ENCODE measurements at regions not wholly inside any gene's neighbourhood (a gene's known extent, or its start where the extent isn't known, plus 50 kb on each side); places are given as distances from the start of the nearest gene placed in this dataset.

DNA sequence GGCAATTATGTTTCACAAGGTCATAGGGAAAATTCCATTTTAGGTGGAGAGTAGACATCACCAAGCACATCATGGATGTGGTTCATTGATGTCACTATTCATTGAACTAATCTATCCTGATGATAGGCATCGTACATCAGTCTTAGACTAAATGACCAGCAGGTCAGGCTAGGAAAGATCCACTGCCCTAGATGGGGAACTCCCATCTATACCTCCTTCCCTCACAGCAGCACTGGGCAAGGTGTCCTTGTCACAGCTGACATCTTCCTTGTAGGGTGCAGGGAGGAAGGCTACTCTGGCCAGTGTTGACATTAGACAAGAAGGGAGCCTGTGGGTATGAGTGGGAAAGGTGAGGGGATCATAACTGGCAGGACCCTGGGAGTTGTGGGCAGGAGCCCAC lies 63.8 kb upstream of the CAPRIN2 start:
- TF ChIP-seq, protein P1, sequence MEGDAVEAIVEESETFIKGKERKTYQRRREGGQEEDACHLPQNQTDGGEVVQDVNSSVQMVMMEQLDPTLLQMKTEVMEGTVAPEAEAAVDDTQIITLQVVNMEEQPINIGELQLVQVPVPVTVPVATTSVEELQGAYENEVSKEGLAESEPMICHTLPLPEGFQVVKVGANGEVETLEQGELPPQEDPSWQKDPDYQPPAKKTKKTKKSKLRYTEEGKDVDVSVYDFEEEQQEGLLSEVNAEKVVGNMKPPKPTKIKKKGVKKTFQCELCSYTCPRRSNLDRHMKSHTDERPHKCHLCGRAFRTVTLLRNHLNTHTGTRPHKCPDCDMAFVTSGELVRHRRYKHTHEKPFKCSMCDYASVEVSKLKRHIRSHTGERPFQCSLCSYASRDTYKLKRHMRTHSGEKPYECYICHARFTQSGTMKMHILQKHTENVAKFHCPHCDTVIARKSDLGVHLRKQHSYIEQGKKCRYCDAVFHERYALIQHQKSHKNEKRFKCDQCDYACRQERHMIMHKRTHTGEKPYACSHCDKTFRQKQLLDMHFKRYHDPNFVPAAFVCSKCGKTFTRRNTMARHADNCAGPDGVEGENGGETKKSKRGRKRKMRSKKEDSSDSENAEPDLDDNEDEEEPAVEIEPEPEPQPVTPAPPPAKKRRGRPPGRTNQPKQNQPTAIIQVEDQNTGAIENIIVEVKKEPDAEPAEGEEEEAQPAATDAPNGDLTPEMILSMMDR (conservative IDR thresholded peaks at IDR 0.05): no peak
- no peak for TF ChIP-seq EZH2 (IDR thresholded peaks at IDR 0.05; ENCODE audit: low read depth)

All from PC-9 (cell line).